Tibial nerve (tissue), 4 donors: ENCODE measurements at regions not wholly inside any gene's neighbourhood (a gene's known extent, or its start where the extent isn't known, plus 50 kb on each side); places are given as distances from the start of the nearest gene placed in this dataset.
"Not testable (repeated sequence)": the region's sequence is repeated elsewhere in the genome, so short reads cannot be mapped to it uniquely, and the experiment has no call there.

Experiments
- DNase-seq, 2 donors: peaks; one replicate each; pipeline ENCODE4 v3.0.0-alpha.2; 2019; ENCODE audit warnings: low spot score in 2 of 2
- H3K27ac ChIP-seq, 4 donors: fragments of 200-600 bp; sonication (generic) in 3 of 4; one replicate each; pipeline ENCODE4 v1.5.1; 2017 to 2019; ENCODE audit warnings: mild to moderate bottlenecking in 1 of 4
- H3K27me3 ChIP-seq, 2 donors: fragments of 200-600 bp; sonication (generic) in 1 of 2; one replicate each; pipeline versions ENCODE4 v1.5.1 to v1.6.0; 2017 to 2019
- H3K36me3 ChIP-seq, 3 donors: fragments of 200-600 bp; sonication (generic); one replicate each; pipeline ENCODE4 v1.5.1; 2018 to 2019
- H3K4me1 ChIP-seq, 4 donors: fragments of 200-600 bp; sonication (generic) in 3 of 4; one replicate each; pipeline ENCODE4 v1.5.1; 2017 to 2019
- H3K4me3 ChIP-seq, 4 donors: fragments of 200-600 bp; sonication (generic) in 3 of 4; one replicate each; pipeline ENCODE4 v1.5.1; 2017 to 2019; ENCODE audit warnings: mild to moderate bottlenecking in 1 of 4, moderate library complexity in 1 of 4
- H3K9me3 ChIP-seq, 4 donors: fragments of 200-600 bp; sonication (generic) in 3 of 4; one replicate each; pipeline ENCODE4 v1.5.1; 2017 to 2019
- CTCF ChIP-seq, 5 experiments: fragments of 200-600 bp in 3 of 5; fragments of 450-650 bp in 2 of 5; sonication (generic) in 3 of 5; IDR thresholded peaks; one replicate each; pipeline ENCODE4 v1.5.1; 2016 to 2019; ENCODE audit warnings: antibody characterized with exemption in 5 of 5, mild to moderate bottlenecking in 3 of 5, moderate library complexity in 2 of 5
- EP300 ChIP-seq, 2 donors: sonication (generic); formaldehyde crosslinking; IDR thresholded peaks; one replicate each; pipeline ENCODE4 v1.6.1; 2017; ENCODE audit warnings: antibody characterized with exemption in 2 of 2, mild to moderate bottlenecking in 1 of 2
- POLR2A ChIP-seq, 2 donors: fragments of 450-650 bp; IDR thresholded peaks; one replicate each; pipeline ENCODE4 v1.6.1; 2017; ENCODE audit warnings: antibody characterized with exemption in 2 of 2, mild to moderate bottlenecking in 2 of 2, moderate library complexity in 2 of 2
- WGBS, 2 donors: methylation state at CpG; one replicate each; pipeline ENCODE4 v1.1.5; 2018; 5-methylcytosine and 5-hydroxymethylcytosine counted together

GRCh38 chr2:208669394-208669793 lies 262.8 kb downstream of the PTH2R start:
- Histone ChIP-seq H3K36me3 (no peaks in the 10 kb centered on the region), H3K27ac (no peak overlapping the region), H3K4me3 (no peak overlapping the region), H3K9me3 (no peaks in the 10 kb centered on the region), H3K4me1 (no peaks in the 10 kb centered on the region), H3K27me3 (no peaks in the 10 kb centered on the region)
- WGBS, 2 donors: 78 to 80% methylated on average over 2 of the region's 2 CpGs
- no peak for DNase-seq
- TF ChIP-seq CTCF (IDR thresholded peaks at IDR 0.05) (no peak), EP300 (IDR thresholded peaks at IDR 0.05) (no peak), POLR2A (IDR thresholded peaks at IDR 0.05) (no peak)

- no peak overlapping the region for H3K4me3 ChIP-seq
- no peak for DNase-seq
- no peaks in the 10 kb centered on the region for H3K9me3 ChIP-seq
- TF ChIP-seq POLR2A (IDR thresholded peaks at IDR 0.05) (no peak), CTCF (IDR thresholded peaks at IDR 0.05) (no peak), EP300 (IDR thresholded peaks at IDR 0.05) (no peak)
- WGBS, 2 donors: 8 to 26% methylated on average over 1 of the region's 1 CpG
- H3K36me3 ChIP-seq: no peaks in the 10 kb centered on the region
- H3K4me1 ChIP-seq: no peaks in the 10 kb centered on the region
- no peak overlapping the region for H3K27ac ChIP-seq
- no peaks in the 10 kb centered on the region for H3K27me3 ChIP-seq
These were observed 264.7 kb downstream of the PTH2R start for GRCh38 chr2:208671284-208671683.

- WGBS, 2 donors: 60 to 63% methylated on average over 4 of the region's 4 CpGs
- no peaks in the 10 kb centered on the region for H3K9me3 ChIP-seq
- no peaks in the 10 kb centered on the region for H3K4me1 ChIP-seq
- no peak for DNase-seq
- no peak overlapping the region for H3K4me3 ChIP-seq
- TF ChIP-seq EP300 (IDR thresholded peaks at IDR 0.05) (no peak), POLR2A (IDR thresholded peaks at IDR 0.05) (no peak), CTCF (IDR thresholded peaks at IDR 0.05) (no peak)
- H3K27me3 ChIP-seq: no peaks in the 10 kb centered on the region
- H3K36me3 ChIP-seq: no peaks in the 10 kb centered on the region
- no peak overlapping the region for H3K27ac ChIP-seq
These were observed 265.5 kb downstream of the PTH2R start for GRCh38 chr2:208671886-208672680.

- Histone ChIP-seq H3K4me1 (no peaks in the 10 kb centered on the region), H3K9me3 (no peaks in the 10 kb centered on the region), H3K27me3 (no peaks in the 10 kb centered on the region), H3K27ac (no peak overlapping the region), H3K36me3 (no peaks in the 10 kb centered on the region), H3K4me3 (no peak overlapping the region)
- TF ChIP-seq EP300 (IDR thresholded peaks at IDR 0.05) (no peak), POLR2A (IDR thresholded peaks at IDR 0.05) (no peak), CTCF (IDR thresholded peaks at IDR 0.05) (no peak)
- DNase-seq: no peak
- 82 to 84% methylated on average over 3 of the region's 3 CpGs for WGBS, 2 donors
These were observed 267.0 kb downstream of the PTH2R start for GRCh38 chr2:208673631-208674030.

- 64 to 74% methylated on average over 2 of the region's 2 CpGs for WGBS, 2 donors
- no peak for TF ChIP-seq CTCF (IDR thresholded peaks at IDR 0.05)
- TF ChIP-seq EP300 (IDR thresholded peaks at IDR 0.05): no peak
- no peak for TF ChIP-seq POLR2A (IDR thresholded peaks at IDR 0.05)
These were observed 268.3 kb downstream of the PTH2R start for GRCh38 chr2:208674919-208675318.

GRCh38 chr2:208685929-208686328 lies 279.3 kb downstream of the PTH2R start:
- whole genome bisulfite sequencing, 2 donors: 95 to 98% methylated on average over 13 of the region's 13 CpGs
- not testable (repeated sequence) for H3K4me1 ChIP-seq, H3K27ac ChIP-seq, DNase-seq, H3K4me3 ChIP-seq, H3K36me3 ChIP-seq, H3K27me3 ChIP-seq
- H3K9me3 ChIP-seq: peaks cover 0 to 21% (median 4%) of the 10 kb centered on the region in 4 donors

More at GRCh38 chr2:208674919-208675318, 268.3 kb downstream of the PTH2R start:
- no peaks in the 10 kb centered on the region for H3K9me3 ChIP-seq
- H3K4me1 ChIP-seq: no peaks in the 10 kb centered on the region
- no peak overlapping the region for H3K4me3 ChIP-seq
- no peak overlapping the region for H3K27ac ChIP-seq
- H3K36me3 ChIP-seq: no peaks in the 10 kb centered on the region
- no peak for DNase-seq
- H3K27me3 ChIP-seq: no peaks in the 10 kb centered on the region
